H1 (cell line): ENCODE measurements at regions not wholly inside any gene's neighbourhood (a gene's known extent, or its start where the extent isn't known, plus 50 kb on each side); places are given as distances from the start of the nearest gene placed in this dataset.

Source experiments
- CTCF ChIA-PET: fragments of 300-600 bp; sonication (Branson Sonifier 250); formaldehyde crosslinking; loops from one replicate; lab custom pipeline; 2021; ENCODE audit not compliant: partially characterized antibody; lab: Charles Lee
- POLR2A ChIA-PET: fragments of 300-600 bp; sonication (Branson Sonifier 250); formaldehyde crosslinking; loops from one replicate; lab custom pipeline; 2021; ENCODE audit warnings: inconsistent platforms; ENCODE audit not compliant: partially characterized antibody; lab: Charles Lee
- DNase-seq, 2 experiments: peaks; one replicate each; pipeline versions ENCODE4 v3.0.0 to v3.0.0-alpha.2; 2010 to 2022; ENCODE audit warnings: low spot score in 2 of 2, low read depth in 1 of 2, mixed read lengths in 1 of 2
- FAIRE-seq: peaks from 2 replicates; lab custom pipeline; 2011; peaks lifted over from hg19 to GRCh38; lab: Jason Lieb, UNC
- H2AFZ ChIP-seq: 2 replicates; pipeline ENCODE4 v1.8.1; 2012; ENCODE audit warnings: low read length, inconsistent platforms
- H2AK5ac ChIP-seq: 2 replicates; pipeline ENCODE4 v1.6.1; 2013; ENCODE audit warnings: low read depth, low read length
- H2BK120ac ChIP-seq: replicated peaks from 2 replicates; pipeline ENCODE3; 2013; ENCODE audit warnings: low read depth, low read length, inconsistent platforms
- H2BK12ac ChIP-seq: 2 replicates; pipeline ENCODE4 v1.6.1; 2013; ENCODE audit warnings: low read depth, low read length
- H2BK15ac ChIP-seq: 2 replicates; pipeline ENCODE4 v1.6.1; 2013; ENCODE audit warnings: low read length
- H2BK20ac ChIP-seq: 2 replicates; pipeline ENCODE4 v1.6.1; 2013; ENCODE audit warnings: low read length
- H2BK5ac ChIP-seq: 2 replicates; pipeline ENCODE4 v1.6.1; 2013; ENCODE audit warnings: low read depth, low read length
- H3K14ac ChIP-seq: 2 replicates; pipeline ENCODE4 v1.6.1; 2013; ENCODE audit warnings: inconsistent platforms; ENCODE audit not compliant: insufficient read length
- H3K18ac ChIP-seq: 2 replicates; pipeline ENCODE4 v1.6.1; 2013; ENCODE audit warnings: low read length; ENCODE audit errors: extremely low read depth
- H3K23ac ChIP-seq: 2 replicates; pipeline ENCODE4 v1.6.1; 2013; ENCODE audit warnings: inconsistent platforms; ENCODE audit not compliant: insufficient read length
- H3K23me2 ChIP-seq: 2 replicates; pipeline ENCODE4 v1.6.1; 2013; ENCODE audit warnings: low read depth, low read length
- H3K27ac ChIP-seq: 2 replicates; pipeline ENCODE4 v1.6.1; 2011; ENCODE audit warnings: low read depth, low read length, inconsistent platforms
- H3K27me3 ChIP-seq, 4 experiments: replicated peaks in 1 of 4; 1 replicate in 1 of 4; 2 replicates in 3 of 4; pipeline versions ENCODE4 v1.6.1 to v1.8.1; 2011 to 2013; ENCODE audit warnings: low read length in 3 of 4, mild to moderate bottlenecking in 3 of 4, inconsistent platforms in 2 of 4, mixed read lengths in 2 of 4, moderate library complexity in 1 of 4; ENCODE audit not compliant: control insufficient read depth in 3 of 4, insufficient read depth in 3 of 4; ENCODE audit errors: extremely low read depth in 1 of 4
- H3K36me3 ChIP-seq, 4 experiments: 2 replicates each; pipeline versions ENCODE4 v1.6.1 to v1.8.1; 2011 to 2013; ENCODE audit warnings: mild to moderate bottlenecking in 4 of 4, low read length in 3 of 4, moderate library complexity in 2 of 4, control low read depth in 1 of 4, inconsistent platforms in 1 of 4; ENCODE audit not compliant: insufficient read depth in 4 of 4, control insufficient read depth in 2 of 4
- H3K4ac ChIP-seq: replicated peaks from 2 replicates; pipeline ENCODE3; 2013; ENCODE audit warnings: low read length, low read depth, mixed read lengths, inconsistent platforms; ENCODE audit not compliant: insufficient read length
- H3K4me1 ChIP-seq, 4 experiments: replicated peaks in 1 of 4; 1 replicate in 1 of 4; 2 replicates in 3 of 4; pipeline versions ENCODE4 v1.6.1 to v1.8.1; 2011 to 2013; ENCODE audit warnings: low read length in 3 of 4, inconsistent platforms in 2 of 4, mixed read lengths in 1 of 4; ENCODE audit not compliant: insufficient read depth in 4 of 4, control insufficient read depth in 3 of 4
- H3K4me2 ChIP-seq, 2 experiments: 2 replicates each; pipeline versions ENCODE4 v1.6.1 to v1.8.1; 2011 to 2013; ENCODE audit warnings: low read depth in 2 of 2, low read length in 2 of 2, control low read depth in 1 of 2, inconsistent platforms in 1 of 2, mild to moderate bottlenecking in 1 of 2; ENCODE audit not compliant: insufficient read depth in 1 of 2
- H3K4me3 ChIP-seq, 4 experiments: fragments of 200-600, 300-600 bp in 1 of 4; sonication (generic), shearing (Covaris generic), sonication (Bioruptor Twin) in 1 of 4; 2 replicates each; pipeline versions ENCODE4 v1.5.1 to v1.8.1; 2011 to 2016; ENCODE audit warnings: low read length in 4 of 4, low read depth in 3 of 4, control low read depth in 2 of 4, inconsistent platforms in 2 of 4, mild to moderate bottlenecking in 2 of 4, mixed read lengths in 1 of 4, moderate library complexity in 1 of 4; ENCODE audit not compliant: insufficient read depth in 2 of 4; ENCODE audit errors: extremely low read depth in 1 of 4
- H3K56ac ChIP-seq: replicated peaks from 2 replicates; pipeline ENCODE3; 2013; ENCODE audit warnings: low read depth, mild to moderate bottlenecking, mixed read lengths, low read length, inconsistent platforms; ENCODE audit not compliant: insufficient read length
- H3K79me1 ChIP-seq: 2 replicates; pipeline ENCODE4 v1.6.1; 2013; ENCODE audit warnings: low read depth, low read length, control low read depth
- H3K79me2 ChIP-seq, 2 experiments: 2 replicates each; pipeline versions ENCODE4 v1.6.1 to v1.8.1; 2012 to 2013; ENCODE audit warnings: low read length in 2 of 2, mild to moderate bottlenecking in 2 of 2, inconsistent platforms in 1 of 2; ENCODE audit not compliant: insufficient read depth in 2 of 2, control insufficient read depth in 1 of 2
- H3K9ac ChIP-seq, 4 experiments: replicated peaks in 1 of 4; 1 replicate in 1 of 4; 2 replicates in 3 of 4; pipeline versions ENCODE4 v1.6.1 to v1.8.1; 2011 to 2013; ENCODE audit warnings: low read depth in 3 of 4, low read length in 3 of 4, control low read depth in 2 of 4, mild to moderate bottlenecking in 2 of 4, moderate library complexity in 2 of 4, inconsistent platforms in 1 of 4; ENCODE audit errors: extremely low read depth in 1 of 4
- H3K9me3 ChIP-seq, 2 experiments: 2 replicates each; pipeline versions ENCODE4 v1.6.1 to v1.8.1; 2012 to 2013; ENCODE audit warnings: mild to moderate bottlenecking in 2 of 2, moderate library complexity in 2 of 2, control low read depth in 1 of 2, inconsistent platforms in 1 of 2, low read depth in 1 of 2, low read length in 1 of 2, mixed read lengths in 1 of 2; ENCODE audit not compliant: insufficient read depth in 2 of 2
- H4K20me1 ChIP-seq, 2 experiments: replicated peaks in 1 of 2; 2 replicates each; pipeline versions ENCODE3 to v1.8.1; 2011 to 2013; ENCODE audit warnings: inconsistent platforms in 2 of 2, low read length in 2 of 2, mild to moderate bottlenecking in 1 of 2; ENCODE audit not compliant: insufficient read depth in 2 of 2, control insufficient read depth in 1 of 2
- H4K5ac ChIP-seq: 2 replicates; pipeline ENCODE4 v1.6.1; 2013; ENCODE audit warnings: low read length, low read depth, mixed read lengths, inconsistent platforms; ENCODE audit not compliant: insufficient read length
- H4K8ac ChIP-seq: 2 replicates; pipeline ENCODE4 v1.8.0; 2013; ENCODE audit warnings: mild to moderate bottlenecking, moderate library complexity, low read length, inconsistent platforms; ENCODE audit not compliant: insufficient read depth; ENCODE audit errors: extremely low read depth
- H4K91ac ChIP-seq: replicated peaks from 2 replicates; pipeline ENCODE3; 2013; ENCODE audit warnings: low read length, mixed read lengths, inconsistent platforms; ENCODE audit not compliant: insufficient read length
- ATF3 ChIP-seq: IDR thresholded peaks from 2 replicates; pipeline ENCODE4 v1.6.1; 2011; ENCODE audit warnings: low read depth, mild to moderate bottlenecking, low read length; ENCODE audit not compliant: insufficient read depth
- BRCA1 ChIP-seq: IDR thresholded peaks from 2 replicates; pipeline ENCODE4 v1.6.1; 2012; ENCODE audit warnings: low read depth, low read length, improper control_type of control experiment
- CTCF ChIP-seq, 3 experiments: IDR thresholded peaks; 1 replicate in 2 of 3; 2 replicates in 1 of 3; pipeline versions ENCODE4 v1.5.1 to v1.6.1; 2011; ENCODE audit warnings: low read length in 3 of 3, mild to moderate bottlenecking in 3 of 3, inconsistent platforms in 2 of 3, low read depth in 1 of 3, moderate library complexity in 1 of 3; ENCODE audit not compliant: insufficient read depth in 1 of 3; ENCODE audit errors: control extremely low read depth in 1 of 3
- E2F6 ChIP-seq: IDR thresholded peaks from 2 replicates; pipeline ENCODE4 v1.6.1; 2012; ENCODE audit warnings: inconsistent platforms
- GABPA ChIP-seq: IDR thresholded peaks from 2 replicates; pipeline ENCODE4 v1.6.1; 2011; ENCODE audit warnings: mild to moderate bottlenecking, low read length, moderate library complexity, borderline replicate concordance; ENCODE audit not compliant: insufficient read depth
- SP2 ChIP-seq: IDR thresholded peaks from 2 replicates; pipeline ENCODE4 v1.6.1; 2012; ENCODE audit warnings: mild to moderate bottlenecking, low read length, inconsistent platforms
- SRF ChIP-seq: IDR thresholded peaks from 2 replicates; pipeline ENCODE4 v1.6.1; 2011; ENCODE audit warnings: mild to moderate bottlenecking, low read depth, low read length, moderate library complexity
- TAF7 ChIP-seq: optimal IDR thresholded peaks from 2 replicates; pipeline ENCODE3; 2011; ENCODE audit warnings: low read depth, mild to moderate bottlenecking, inconsistent platforms, low read length, moderate library complexity, borderline replicate concordance
- TBP ChIP-seq: IDR thresholded peaks from 2 replicates; pipeline ENCODE4 v1.6.1; 2011; ENCODE audit warnings: low read depth, low read length, improper control_type of control experiment
- WGBS, 2 experiments: shearing (Covaris generic) in 1 of 2; methylation state at CpG; one replicate each; pipeline versions ENCODE4 v1.1.6 to v1.1.7; 2013 to 2015; ENCODE audit warnings: low lambda C conversion rate in 2 of 2, mixed read lengths in 2 of 2, inconsistent platforms in 1 of 2, low coverage in 1 of 2, missing lambda C conversion rate in 1 of 2; ENCODE audit not compliant: insufficient replicate concordance in 2 of 2, insufficient coverage in 1 of 2, insufficient read length in 1 of 2; ENCODE audit errors: extremely low coverage in 1 of 2, missing lambda C conversion rate in 1 of 2; 5-methylcytosine and 5-hydroxymethylcytosine counted together

GRCh38 chr2:41141146-41141791, 689.4 kb upstream of the SLC8A1 start:
- DNase-seq, result no peak
- WGBS, 2 experiments, result 91% methylated on average over 5 of the region's 5 CpGs; no CpG with 5 or more reads in 1 of the 2 experiments
- H3K56ac ChIP-seq, result no peak overlapping the region
- H3K9me3 ChIP-seq, result no peaks in the 10 kb centered on the region
- no peak overlapping the region for H3K4me3 ChIP-seq
- no peak overlapping the region for H3K9ac ChIP-seq
- no peak for FAIRE-seq
- no peak overlapping the region for H3K23ac ChIP-seq
- H2BK12ac ChIP-seq, result no peak overlapping the region
- no peak overlapping the region for H2BK20ac ChIP-seq
- CTCF ChIA-PET, result no interaction called here
- no peak overlapping the region for H2BK120ac ChIP-seq
- no peak overlapping the region for H2AFZ ChIP-seq
- no peak overlapping the region for H3K4ac ChIP-seq
- H3K79me1 ChIP-seq, result no peaks in the 10 kb centered on the region
- H3K4me1 ChIP-seq, result no peaks in the 10 kb centered on the region
- H3K14ac ChIP-seq, result no peak overlapping the region
- H4K91ac ChIP-seq, result no peak overlapping the region
- POLR2A ChIA-PET, result no interaction called here
- no peak overlapping the region for H3K27ac ChIP-seq
- H4K8ac ChIP-seq, result no peak overlapping the region
- H3K36me3 ChIP-seq, result no peaks in the 10 kb centered on the region
- H4K5ac ChIP-seq, result no peak overlapping the region
- H2BK15ac ChIP-seq, result no peak overlapping the region
- no peaks in the 10 kb centered on the region for H3K79me2 ChIP-seq
- no peak overlapping the region for H3K18ac ChIP-seq
- no peaks in the 10 kb centered on the region for H3K27me3 ChIP-seq
- no peak overlapping the region for H3K4me2 ChIP-seq
- H4K20me1 ChIP-seq, result no peaks in the 10 kb centered on the region
- H2BK5ac ChIP-seq, result no peak overlapping the region
- H3K23me2 ChIP-seq, result no peaks in the 10 kb centered on the region
- no peak overlapping the region for H2AK5ac ChIP-seq
- TF ChIP-seq ATF3, result no peak
- no peak for TF ChIP-seq E2F6
- no peak for TF ChIP-seq SRF
- TF ChIP-seq BRCA1, result no peak
- no peak for TF ChIP-seq GABPA
- no peak for TF ChIP-seq TAF7
- no peak for TF ChIP-seq SP2
- no peak for TF ChIP-seq CTCF (IDR thresholded peaks at IDR 0.05; ENCODE audit: control extremely low read depth in 1 of 3, insufficient read depth in 1 of 3, low read depth in 1 of 3, low read length in 3 of 3)
- no peak for TF ChIP-seq TBP
